Adrenal gland (tissue), 9 donors: ENCODE measurements at regions not wholly inside any gene's neighbourhood (a gene's known extent, or its start where the extent isn't known, plus 50 kb on each side); places are given as distances from the start of the nearest gene placed in this dataset.
"Not testable (repeated sequence)": the region's sequence is repeated elsewhere in the genome, so short reads cannot be mapped to it uniquely, and the experiment has no call there.

Experiments
- DNase-seq, 7 donors: peaks; one replicate each; pipeline ENCODE4 v3.0.0-alpha.2; 2019 to 2020
- H3K27ac ChIP-seq, 5 donors: fragments of 200-600 bp; sonication (generic) in 4 of 5; 1 replicate in 3 of 5; 2 replicates in 2 of 5; pipeline versions ENCODE4 v1.5.1 to v1.8.0; 2016 to 2020; ENCODE audit warnings: mild to moderate bottlenecking in 1 of 5
- H3K27me3 ChIP-seq: fragments of 200-600 bp; 2 replicates; pipeline ENCODE4 v1.8.0; 2021
- H3K36me3 ChIP-seq, 2 donors: fragments of 200-600 bp; replicated peaks in 1 of 2; 1 replicate in 1 of 2; 2 replicates in 1 of 2; pipeline versions ENCODE4 v1.5.1 to v1.8.0; 2018 to 2022
- H3K4me1 ChIP-seq, 2 donors: fragments of 200-600 bp; replicated peaks in 1 of 2; 1 replicate in 1 of 2; 2 replicates in 1 of 2; pipeline versions ENCODE4 v1.5.1 to v1.8.0; 2018 to 2021
- H3K4me3 ChIP-seq, 4 donors: fragments of 200-600 bp; sonication (generic) in 3 of 4; one replicate each; pipeline ENCODE4 v1.5.1; 2016 to 2018
- H3K9me3 ChIP-seq, 3 donors: fragments of 200-600 bp; sonication (generic) in 1 of 3; replicated peaks in 1 of 3; 1 replicate in 2 of 3; 2 replicates in 1 of 3; pipeline versions ENCODE4 v1.5.1 to v1.8.0; 2016 to 2021
- CTCF ChIP-seq, 6 experiments: fragments of 450-650 bp in 4 of 6; fragments of 200-600 bp in 2 of 6; sonication (generic) in 1 of 6; IDR thresholded peaks; 1 replicate in 5 of 6; 2 replicates in 1 of 6; pipeline versions ENCODE4 v1.5.1 to v1.8.0; 2016 to 2021; ENCODE audit warnings: antibody characterized with exemption in 6 of 6, mild to moderate bottlenecking in 2 of 6, moderate library complexity in 1 of 6
- POLR2A ChIP-seq, 2 donors: fragments of 450-650 bp; IDR thresholded peaks; one replicate each; pipeline ENCODE4 v1.6.1; 2017; ENCODE audit warnings: antibody characterized with exemption in 2 of 2, mild to moderate bottlenecking in 2 of 2, moderate library complexity in 1 of 2
- WGBS, 4 donors: extraction: QIAGEN DNeasy Blood & Tissue Kit in 2 of 4; methylation state at CpG; one replicate each; pipeline versions ENCODE4 v1.1.5 to v1.1.7; 2013 to 2017; 5-methylcytosine and 5-hydroxymethylcytosine counted together
- intact Hi-C, 2 donors: fragments of 100-400 bp; cut with DNase I; formaldehyde crosslinking; loops; one replicate each; pipeline versions ENCODE4 v1.14.1 to v1.15.0; 2022 to 2023
- donor health status: healthy with polysubstance abuse.
- donor health status: Bipolar disorder and iron deficiency.
- donor health status: DM: yes; HTN: yes; CAD: no.
- donor health status: DM: no; HTN: no; CAD: no.
- donor health status: DM: no; HTN: no; CAD: no.

DNA sequence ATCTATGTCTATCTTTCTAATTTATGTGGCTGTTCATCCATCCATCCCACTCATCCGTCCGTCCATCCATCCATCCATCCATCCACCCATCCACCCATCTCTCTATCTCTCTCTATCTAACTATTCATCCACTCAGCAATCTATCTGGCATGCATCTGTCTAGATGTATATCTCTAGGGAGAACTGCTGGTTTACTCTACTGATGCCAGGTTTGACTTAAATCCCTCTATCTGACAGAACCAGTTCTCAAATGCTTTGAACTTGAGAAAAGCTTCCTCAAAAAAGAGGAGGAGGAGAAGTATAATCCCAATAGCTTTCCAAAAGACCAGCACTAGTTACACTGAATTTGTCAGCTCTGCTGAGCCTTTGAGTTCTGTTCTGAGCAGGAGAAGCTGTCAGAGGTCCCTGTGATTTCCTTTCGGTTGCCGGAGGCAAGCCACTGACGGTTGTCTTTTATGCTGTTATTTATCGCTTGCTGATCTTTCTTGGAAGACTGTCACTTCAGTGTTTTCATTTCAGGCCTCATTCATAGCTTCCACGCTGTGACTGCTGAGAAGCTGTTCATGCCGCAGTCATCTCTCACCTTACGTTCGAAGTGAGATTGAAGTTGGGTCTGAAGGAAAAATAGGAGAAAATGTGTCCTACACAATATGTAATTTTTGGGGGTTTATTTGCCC is 129.4 kb upstream of the UXS1 start:
- Histone ChIP-seq H3K36me3 (no peaks in the 10 kb centered on the region), H3K9me3 (no peaks in the 10 kb centered on the region), H3K27ac (no peak overlapping the region), H3K27me3 (no peaks in the 10 kb centered on the region), H3K4me3 (no peak overlapping the region), H3K4me1 (no peaks in the 10 kb centered on the region)
- no peak for DNase-seq
- intact Hi-C loops, result no loop called here
- TF ChIP-seq CTCF (IDR thresholded peaks at IDR 0.05) (no peak), POLR2A (IDR thresholded peaks at IDR 0.05) (no peak)
- 73 to 82% (median 77%) methylated on average over 10 of the region's 10 CpGs for WGBS, 4 donors

- Histone ChIP-seq H3K36me3 (no peaks in the 10 kb centered on the region), H3K4me3 (no peak overlapping the region), H3K27me3 (no peaks in the 10 kb centered on the region), H3K9me3 (no peaks in the 10 kb centered on the region), H3K4me1 (no peaks in the 10 kb centered on the region), H3K27ac (no peak overlapping the region)
- TF ChIP-seq CTCF (IDR thresholded peaks at IDR 0.05) (no peak), POLR2A (IDR thresholded peaks at IDR 0.05) (no peak)
- WGBS, 4 donors, result 55 to 80% (median 77%) methylated on average over 5 of the region's 5 CpGs
- no peak for DNase-seq
- intact Hi-C loops, result no loop called here
Measured at GRCh38 chr2:106322281-106322680, 128.2 kb upstream of the UXS1 start.

GRCh38 chr2:106320439-106320838 is 126.3 kb upstream of the UXS1 start:
- DNase-seq, H3K27me3 ChIP-seq, H3K27ac ChIP-seq, H3K9me3 ChIP-seq, intact Hi-C loops, H3K36me3 ChIP-seq, H3K4me3 ChIP-seq, H3K4me1 ChIP-seq: not testable (repeated sequence)
- 82 to 94% (median 94%) methylated on average over 2 of the region's 2 CpGs for WGBS, 4 donors

DNA sequence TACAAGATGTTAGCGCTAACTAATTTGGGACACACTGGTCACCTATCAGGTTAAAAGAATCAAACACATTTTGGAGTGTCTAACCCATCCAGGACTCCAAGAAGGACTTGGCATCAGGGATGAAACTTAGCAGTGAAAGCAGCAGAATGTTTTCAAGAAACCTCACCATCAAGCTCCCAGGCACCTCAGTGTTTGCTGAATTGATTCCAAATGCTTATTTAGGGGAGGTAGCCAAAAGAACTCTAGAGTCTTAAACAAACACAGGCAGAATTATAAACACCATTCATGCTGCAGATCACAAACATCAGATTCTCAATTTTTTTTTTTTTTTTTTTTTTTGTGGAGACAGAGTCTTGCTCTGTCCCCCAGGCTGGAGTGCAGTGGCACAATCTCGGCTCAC is 122.8 kb upstream of the UXS1 start:
- Histone ChIP-seq H3K27me3 (no peaks in the 10 kb centered on the region), H3K36me3 (no peaks in the 10 kb centered on the region), H3K4me1 (no peaks in the 10 kb centered on the region), H3K9me3 (no peaks in the 10 kb centered on the region), H3K27ac (no peak overlapping the region), H3K4me3 (no peak overlapping the region)
- 82 to 88% (median 85%) methylated on average over 2 of the region's 2 CpGs for WGBS, 4 donors
- intact Hi-C loops, result no loop called here
- TF ChIP-seq CTCF (IDR thresholded peaks at IDR 0.05) (no peak), POLR2A (IDR thresholded peaks at IDR 0.05) (no peak)
- no peak for DNase-seq

DNA sequence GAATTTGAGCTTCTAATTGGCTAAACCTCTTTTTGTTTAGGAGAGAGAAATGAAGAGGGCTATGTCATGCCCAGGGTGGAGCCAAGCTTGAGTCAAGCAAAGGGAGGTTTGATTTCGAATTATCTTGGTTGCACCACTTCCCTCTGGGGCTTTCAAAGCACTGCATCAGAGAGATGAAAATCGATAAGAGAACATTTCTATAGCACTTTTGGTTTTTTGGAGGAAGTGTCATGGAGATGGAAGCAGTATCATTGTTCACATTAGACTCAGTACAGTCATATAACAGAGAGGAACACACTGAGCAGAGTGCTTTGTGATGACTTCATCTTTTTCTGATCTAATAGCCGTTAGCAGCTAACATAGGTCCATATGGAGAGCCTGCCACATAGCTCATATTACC is 120.3 kb upstream of the UXS1 start:
- no peaks in the 10 kb centered on the region for H3K36me3 ChIP-seq
- no peaks in the 10 kb centered on the region for H3K9me3 ChIP-seq
- H3K4me1 ChIP-seq, result no peaks in the 10 kb centered on the region
- TF ChIP-seq CTCF (IDR thresholded peaks at IDR 0.05), result no peak
- TF ChIP-seq POLR2A (IDR thresholded peaks at IDR 0.05), result no peak
- H3K27ac ChIP-seq, result no peak overlapping the region
- no peak for DNase-seq
- H3K4me3 ChIP-seq, result no peak overlapping the region
- 68 to 80% (median 77%) methylated on average over 3 of the region's 3 CpGs for WGBS, 4 donors
- H3K27me3 ChIP-seq, result no peaks in the 10 kb centered on the region
- intact Hi-C loops, result no loop called here
